Suprapubic skin (tissue), 4 donors: ENCODE measurements at regions not wholly inside any gene's neighbourhood (a gene's known extent, or its start where the extent isn't known, plus 50 kb on each side); places are given as distances from the start of the nearest gene placed in this dataset.

Source experiments
- CTCF ChIP-seq, 2 donors: fragments of 200-600 bp in 1 of 2; fragments of 450-650 bp in 1 of 2; sonication (generic) in 1 of 2; IDR thresholded peaks; one replicate each; pipeline ENCODE4 v1.5.1; 2016 to 2019; ENCODE audit warnings: antibody characterized with exemption in 2 of 2, mild to moderate bottlenecking in 1 of 2, moderate library complexity in 1 of 2
- EP300 ChIP-seq: sonication (generic); formaldehyde crosslinking; IDR thresholded peaks from one replicate; pipeline ENCODE4 v1.6.1; 2017; ENCODE audit warnings: antibody characterized with exemption
- POLR2AphosphoS5 ChIP-seq, 3 donors: sonication (generic); formaldehyde crosslinking; IDR thresholded peaks; one replicate each; pipeline ENCODE4 v1.6.1; 2017; ENCODE audit warnings: antibody characterized with exemption in 3 of 3

GRCh38 chr9:81411961-81412360 is 277.4 kb downstream of the TLE1 start:
- TF ChIP-seq CTCF (IDR thresholded peaks at IDR 0.05) (no peak), EP300 (no peak), POLR2AphosphoS5 (IDR thresholded peaks at IDR 0.05) (no peak)
